Stimulated activated CD4-positive, alpha-beta T cell treated with anti-CD3 and anti-CD28 coated beads, Interleukin-15, amount 100 ng/mL, for 48 hours (primary cell): ENCODE measurements at regions not wholly inside any gene's neighbourhood (a gene's known extent, or its start where the extent isn't known, plus 50 kb on each side); places are given as distances from the start of the nearest gene placed in this dataset.

Experiments
- DNase-seq, 2 donors: peaks; one replicate each; pipeline ENCODE4 v3.0.0-alpha.2; 2020; ENCODE audit warnings: low read depth in 2 of 2

GRCh38 chr2:123093199-123093598 lies 931.9 kb upstream of the CNTNAP5 start:
- no peak for DNase-seq

- DNase-seq = no peak
Observed at GRCh38 chr2:123095219-123095835, 929.8 kb upstream of the CNTNAP5 start.

- no peak for DNase-seq
Observed at GRCh38 chr2:123098619-123099018, 926.5 kb upstream of the CNTNAP5 start.

- DNase-seq = no peak
Observed at GRCh38 chr2:123101434-123101833, 923.7 kb upstream of the CNTNAP5 start.

- DNase-seq = no peak
Observed at GRCh38 chr2:123103902-123104301, 921.2 kb upstream of the CNTNAP5 start.

GRCh38 chr2:123116595-123116994 lies 908.5 kb upstream of the CNTNAP5 start:
- DNase-seq = no peak

GRCh38 chr2:123127236-123127635 lies 897.9 kb upstream of the CNTNAP5 start:
- no peak for DNase-seq

- DNase-seq = no peak
Observed at GRCh38 chr2:123128951-123129350, 896.1 kb upstream of the CNTNAP5 start.

- no peak for DNase-seq
Observed at GRCh38 chr2:123136419-123136818, 888.7 kb upstream of the CNTNAP5 start.

GRCh38 chr2:123144082-123144481 lies 881.0 kb upstream of the CNTNAP5 start:
- DNase-seq = no peak

GRCh38 chr2:123153041-123153440 lies 872.0 kb upstream of the CNTNAP5 start:
- no peak for DNase-seq

- no peak for DNase-seq
Observed at GRCh38 chr2:123154195-123154594, 870.9 kb upstream of the CNTNAP5 start.

- no peak for DNase-seq
Observed at GRCh38 chr2:123157016-123157415, 868.1 kb upstream of the CNTNAP5 start.

- DNase-seq = no peak
Observed at GRCh38 chr2:123162400-123163016, 862.6 kb upstream of the CNTNAP5 start.

GRCh38 chr2:123163398-123163797 lies 861.7 kb upstream of the CNTNAP5 start:
- DNase-seq = no peak

GRCh38 chr2:123164216-123164615 lies 860.9 kb upstream of the CNTNAP5 start:
- DNase-seq = no peak

- no peak for DNase-seq
Observed at GRCh38 chr2:123165616-123166015, 859.5 kb upstream of the CNTNAP5 start.

GRCh38 chr2:123179526-123179925 lies 845.6 kb upstream of the CNTNAP5 start:
- no peak for DNase-seq

- DNase-seq = no peak
Observed at GRCh38 chr2:123195957-123196356, 829.1 kb upstream of the CNTNAP5 start.

GRCh38 chr2:123200035-123200434 lies 825.1 kb upstream of the CNTNAP5 start:
- no peak for DNase-seq

GRCh38 chr2:123207245-123207644 lies 817.8 kb upstream of the CNTNAP5 start:
- no peak for DNase-seq

GRCh38 chr2:123209202-123209601 lies 815.9 kb upstream of the CNTNAP5 start:
- no peak for DNase-seq

- no peak for DNase-seq
Observed at GRCh38 chr2:123211181-123211580, 813.9 kb upstream of the CNTNAP5 start.

GRCh38 chr2:123245156-123245555 lies 779.9 kb upstream of the CNTNAP5 start:
- DNase-seq = no peak
